Activated T-helper 2 cell treated with anti-CD3 and anti-CD28 coated beads, Interferon-gamma antibody, Interleukin-2, Interleukin-4, amounts not matched to agents 10 μg/mL and 5 μg/mL and 100 μg/mL, durations not matched to agents 14 hours and 24 hours and 36 hours (primary cell): ENCODE measurements at regions not wholly inside any gene's neighbourhood (a gene's known extent, or its start where the extent isn't known, plus 50 kb on each side); places are given as distances from the start of the nearest gene placed in this dataset.

Source experiments
- DNase-seq: peaks from one replicate; pipeline ENCODE4 v3.0.0; 2021; ENCODE audit warnings: low spot score
- H3K27ac Mint-ChIP-seq: one replicate; pipeline ENCODE4 v1.8.0; 2021; ENCODE audit warnings: mixed read lengths
- H3K27me3 Mint-ChIP-seq: one replicate; pipeline ENCODE4 v1.8.0; 2021; ENCODE audit warnings: low read depth, mixed read lengths
- H3K36me3 Mint-ChIP-seq: one replicate; pipeline ENCODE4 v1.8.0; 2021; ENCODE audit warnings: low read depth, mixed read lengths
- H3K4me1 Mint-ChIP-seq: one replicate; pipeline ENCODE4 v1.8.0; 2021; ENCODE audit warnings: low read depth, mixed read lengths
- H3K4me3 Mint-ChIP-seq: one replicate; pipeline ENCODE4 v1.8.0; 2021; ENCODE audit warnings: low read depth, mild to moderate bottlenecking, moderate library complexity, mixed read lengths
- H3K9me3 Mint-ChIP-seq: one replicate; pipeline ENCODE4 v1.8.0; 2021; ENCODE audit warnings: mixed read lengths
- intact Hi-C: fragments of 100-400 bp; cut with micrococcal nuclease; formaldehyde crosslinking; loops from one replicate; pipeline ENCODE4 v1.15.1; 2023

GRCh38 chr14:75361041-75361440, 66.8 kb upstream of the JDP2 start:
- peaks cover 16% of the 10 kb centered on the region for H3K27me3 Mint-ChIP-seq
- H3K4me1 Mint-ChIP-seq = no peaks in the 10 kb centered on the region
- H3K4me3 Mint-ChIP-seq = no peak overlapping the region
- DNase-seq = no peak
- H3K27ac Mint-ChIP-seq = no peak overlapping the region
- no peaks in the 10 kb centered on the region for H3K36me3 Mint-ChIP-seq
- intact Hi-C loops = no loop called here
- no peaks in the 10 kb centered on the region for H3K9me3 Mint-ChIP-seq

DNA sequence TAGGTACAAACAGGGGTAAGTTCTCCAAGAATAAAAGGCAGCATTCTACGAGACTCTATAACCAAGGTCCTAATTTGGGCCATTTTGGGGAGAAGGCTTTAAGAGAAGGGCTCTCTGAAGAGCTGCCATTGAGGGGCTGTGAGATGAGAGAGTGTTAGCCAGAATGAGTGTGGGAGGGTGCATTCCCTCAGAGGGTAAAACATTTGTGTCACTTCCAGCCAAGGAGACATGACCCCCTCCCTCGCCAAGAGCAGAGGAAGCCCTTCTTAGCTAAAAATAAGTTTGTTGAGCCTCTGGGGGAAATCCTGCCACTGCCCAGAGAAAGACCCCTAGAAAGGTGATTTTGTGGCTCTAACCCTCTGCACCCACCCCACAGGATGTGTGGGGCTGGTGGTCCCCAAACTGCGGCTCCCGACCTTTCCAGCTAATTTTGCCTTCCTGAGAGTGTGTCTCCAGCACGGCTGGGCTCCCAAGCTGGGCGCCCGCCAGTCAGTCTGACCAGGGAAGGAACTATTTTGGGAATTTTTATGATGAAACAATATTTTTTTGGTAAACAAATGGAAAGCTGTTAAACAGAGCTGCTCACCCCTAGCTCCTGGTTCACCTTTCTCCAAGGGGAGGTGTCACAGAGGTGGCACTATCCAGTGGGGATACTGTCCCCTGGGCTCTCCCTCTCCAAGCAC, 65.9 kb upstream of the JDP2 start:
- H3K4me1 Mint-ChIP-seq = no peaks in the 10 kb centered on the region
- no peak for DNase-seq
- no peak overlapping the region for H3K4me3 Mint-ChIP-seq
- H3K9me3 Mint-ChIP-seq = no peaks in the 10 kb centered on the region
- H3K27ac Mint-ChIP-seq = no peak overlapping the region
- H3K36me3 Mint-ChIP-seq = no peaks in the 10 kb centered on the region
- H3K27me3 Mint-ChIP-seq = peaks cover 16% of the 10 kb centered on the region
- intact Hi-C loops = no loop called here

- no peak overlapping the region for H3K27ac Mint-ChIP-seq
Observed at GRCh38 chr14:75363130-75363529, 64.7 kb upstream of the JDP2 start.

DNA sequence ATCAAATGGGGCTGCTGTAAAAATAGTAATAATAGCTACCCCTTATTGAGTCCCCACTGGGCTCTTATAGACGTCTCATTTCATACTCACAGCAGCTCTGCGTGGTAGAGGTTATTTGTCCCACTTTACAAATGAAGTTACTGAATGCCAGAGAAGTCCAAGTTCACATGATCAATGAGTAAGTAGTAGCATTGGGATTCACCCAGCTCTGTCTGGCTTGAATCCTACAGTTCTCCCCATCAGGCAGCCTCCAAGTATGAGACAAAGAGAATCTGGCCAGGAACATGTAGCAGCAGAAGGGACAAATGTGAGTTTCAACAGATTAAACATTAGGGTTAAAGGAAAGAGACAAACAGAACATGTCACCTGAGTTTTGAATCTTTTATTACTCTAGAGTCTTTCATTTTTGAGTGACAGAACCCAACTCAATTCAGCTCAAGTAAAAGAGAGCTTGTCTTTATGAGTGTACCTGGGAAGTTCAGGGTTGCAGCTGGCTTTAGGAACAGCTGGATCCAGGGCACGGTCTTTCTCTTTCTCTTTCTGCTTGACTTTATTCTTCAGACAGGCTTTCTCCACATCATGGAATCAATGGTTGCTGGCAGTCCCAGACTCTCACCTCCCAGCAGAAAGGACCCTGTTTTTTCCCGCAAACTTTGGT, 64.1 kb upstream of the JDP2 start:
- no peaks in the 10 kb centered on the region for H3K9me3 Mint-ChIP-seq
- no peak for DNase-seq
- H3K4me3 Mint-ChIP-seq = no peak overlapping the region
- H3K27me3 Mint-ChIP-seq = peaks cover 19% of the 10 kb centered on the region
- intact Hi-C loops = no loop called here
- no peaks in the 10 kb centered on the region for H3K36me3 Mint-ChIP-seq
- H3K27ac Mint-ChIP-seq = no peak overlapping the region
- H3K4me1 Mint-ChIP-seq = no peaks in the 10 kb centered on the region

More at GRCh38 chr14:75363130-75363529, 64.7 kb upstream of the JDP2 start:
- H3K4me1 Mint-ChIP-seq = no peaks in the 10 kb centered on the region
- intact Hi-C loops = no loop called here
- no peak for DNase-seq
- peaks cover 19% of the 10 kb centered on the region for H3K27me3 Mint-ChIP-seq
- H3K36me3 Mint-ChIP-seq = no peaks in the 10 kb centered on the region
- no peaks in the 10 kb centered on the region for H3K9me3 Mint-ChIP-seq
- H3K4me3 Mint-ChIP-seq = no peak overlapping the region

- intact Hi-C loops = no loop called here
- Mint-ChIP-seq H3K27me3 (peaks cover 21% of the 10 kb centered on the region), H3K27ac (no peak overlapping the region), H3K9me3 (no peaks in the 10 kb centered on the region), H3K36me3 (no peaks in the 10 kb centered on the region), H3K4me1 (no peaks in the 10 kb centered on the region), H3K4me3 (no peak overlapping the region)
- DNase-seq = no peak
Observed at GRCh38 chr14:75365116-75365515, 62.7 kb upstream of the JDP2 start.

DNA sequence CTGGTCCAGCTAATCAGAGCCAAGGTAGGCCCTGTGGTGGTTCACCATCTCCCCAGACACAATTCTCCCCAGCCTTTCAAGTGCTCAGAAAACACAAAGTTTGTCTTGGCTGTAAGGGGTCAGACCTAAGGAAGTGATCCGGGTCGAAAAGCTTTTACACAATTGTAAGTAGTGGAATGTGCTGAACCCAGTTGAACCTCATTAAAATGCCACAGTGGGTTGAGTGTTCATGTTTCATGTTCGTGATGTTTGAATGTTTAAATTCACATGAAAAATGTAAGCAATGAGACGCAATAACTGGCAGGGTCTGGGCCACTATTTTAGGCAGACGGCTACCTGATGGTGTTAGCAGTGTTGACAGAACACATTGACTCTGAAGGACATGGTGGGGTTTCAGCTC, 60.9 kb upstream of the JDP2 start:
- no peak for DNase-seq
- Mint-ChIP-seq H3K27ac (no peak overlapping the region), H3K4me3 (no peak overlapping the region), H3K4me1 (no peaks in the 10 kb centered on the region), H3K27me3 (peaks cover 26% of the 10 kb centered on the region), H3K9me3 (no peaks in the 10 kb centered on the region), H3K36me3 (no peaks in the 10 kb centered on the region)
- intact Hi-C loops = no loop called here

DNA sequence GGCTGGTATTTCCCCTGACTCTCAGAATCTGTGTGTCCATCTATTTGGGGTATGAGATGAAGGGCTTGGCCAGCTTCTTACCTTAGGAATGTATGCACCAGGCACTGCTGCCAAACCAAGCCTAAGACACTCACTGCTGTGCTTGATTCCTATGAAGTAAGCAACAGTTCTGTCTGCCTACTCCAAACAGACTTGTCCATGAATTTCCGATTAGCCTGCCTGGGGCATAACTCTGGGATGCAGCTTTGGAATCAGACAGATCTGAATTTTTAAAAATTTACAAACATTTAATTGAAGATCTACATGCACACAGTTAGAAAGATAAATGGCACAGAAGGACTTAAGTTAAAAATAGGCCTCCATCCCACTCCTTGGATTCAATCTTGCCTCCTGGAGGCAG, 59.5 kb upstream of the JDP2 start:
- intact Hi-C loops = no loop called here
- Mint-ChIP-seq H3K36me3 (no peaks in the 10 kb centered on the region), H3K27ac (no peak overlapping the region), H3K9me3 (no peaks in the 10 kb centered on the region), H3K4me1 (no peaks in the 10 kb centered on the region), H3K4me3 (no peak overlapping the region), H3K27me3 (peaks cover 32% of the 10 kb centered on the region)
- no peak for DNase-seq

DNA sequence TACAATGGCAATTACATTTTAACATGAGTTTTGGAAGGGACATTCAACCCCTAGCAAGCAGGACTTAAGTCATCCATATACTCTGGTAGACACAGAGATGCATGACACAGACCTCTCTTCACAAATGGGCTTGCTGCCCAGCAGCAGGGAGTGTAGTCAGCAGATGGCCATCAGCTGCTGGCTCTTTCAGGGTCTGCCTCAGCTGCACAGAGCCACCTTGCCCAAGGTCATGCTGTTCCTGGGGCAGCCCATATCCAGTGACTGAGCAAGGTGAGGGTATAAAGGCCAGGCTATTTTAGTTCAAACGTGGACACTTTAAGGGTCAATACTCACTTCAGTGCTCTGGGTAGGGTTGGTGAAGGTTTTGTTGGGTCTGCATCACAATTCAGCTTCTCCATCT, 58.3 kb upstream of the JDP2 start:
- no peak overlapping the region for H3K27ac Mint-ChIP-seq
- H3K27me3 Mint-ChIP-seq = peaks cover 26% of the 10 kb centered on the region
- H3K4me3 Mint-ChIP-seq = no peak overlapping the region
- H3K36me3 Mint-ChIP-seq = no peaks in the 10 kb centered on the region
- intact Hi-C loops = no loop called here
- H3K4me1 Mint-ChIP-seq = no peaks in the 10 kb centered on the region
- no peak for DNase-seq
- H3K9me3 Mint-ChIP-seq = no peaks in the 10 kb centered on the region

GRCh38 chr14:75370416-75371205, 57.2 kb upstream of the JDP2 start:
- intact Hi-C loops = no loop called here
- peaks cover 20% of the 10 kb centered on the region for H3K27me3 Mint-ChIP-seq
- no peaks in the 10 kb centered on the region for H3K9me3 Mint-ChIP-seq
- H3K4me3 Mint-ChIP-seq = no peak overlapping the region
- no peak for DNase-seq
- no peaks in the 10 kb centered on the region for H3K36me3 Mint-ChIP-seq
- H3K27ac Mint-ChIP-seq = no peak overlapping the region
- no peaks in the 10 kb centered on the region for H3K4me1 Mint-ChIP-seq

DNA sequence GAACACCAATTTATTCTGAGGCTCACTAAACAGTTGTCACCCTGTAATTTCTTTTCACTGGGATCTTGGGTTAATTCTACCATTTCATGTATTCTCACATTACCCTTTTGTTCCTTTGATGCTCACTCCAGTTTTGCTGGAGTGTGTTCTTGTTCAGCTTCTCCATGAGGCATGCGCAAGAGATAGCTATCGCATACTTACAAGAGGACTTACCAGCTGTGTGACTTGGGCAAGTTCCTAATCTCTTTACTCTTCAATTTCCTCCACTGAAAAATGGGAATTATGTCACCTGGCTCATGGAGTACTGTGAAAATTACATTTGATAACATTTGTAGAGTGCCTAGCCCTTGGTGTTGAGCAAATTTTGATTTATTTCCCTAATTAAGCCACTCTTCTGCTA, 56.5 kb upstream of the JDP2 start:
- H3K36me3 Mint-ChIP-seq = no peaks in the 10 kb centered on the region
- no peak overlapping the region for H3K4me3 Mint-ChIP-seq
- peaks cover 20% of the 10 kb centered on the region for H3K27me3 Mint-ChIP-seq
- H3K9me3 Mint-ChIP-seq = no peaks in the 10 kb centered on the region
- no peaks in the 10 kb centered on the region for H3K4me1 Mint-ChIP-seq
- no peak overlapping the region for H3K27ac Mint-ChIP-seq
- no peak for DNase-seq
- intact Hi-C loops = no loop called here

DNA sequence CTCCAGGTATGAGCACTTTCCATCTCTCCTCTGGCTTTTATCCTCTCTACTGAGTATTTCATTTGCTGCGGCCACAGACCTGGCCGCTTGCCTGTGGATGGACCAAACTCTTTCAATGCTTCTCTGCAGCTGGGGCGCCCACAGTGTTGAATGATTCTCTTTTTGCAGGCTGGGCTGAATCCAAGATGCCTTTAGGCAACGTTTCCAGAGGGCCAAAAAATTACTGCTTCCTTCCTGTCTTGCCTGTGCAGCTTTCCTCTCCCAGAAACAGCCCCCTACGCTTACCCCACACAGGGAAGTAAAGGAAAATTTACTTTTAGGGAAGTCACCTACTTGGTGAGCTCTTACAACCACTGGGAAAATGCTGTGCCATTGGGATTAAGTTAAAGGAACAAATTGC, 55.6 kb upstream of the JDP2 start:
- H3K27ac Mint-ChIP-seq = no peak overlapping the region
- no peaks in the 10 kb centered on the region for H3K36me3 Mint-ChIP-seq
- intact Hi-C loops = no loop called here
- DNase-seq = no peak
- H3K9me3 Mint-ChIP-seq = no peaks in the 10 kb centered on the region
- H3K4me1 Mint-ChIP-seq = no peaks in the 10 kb centered on the region
- peaks cover 18% of the 10 kb centered on the region for H3K27me3 Mint-ChIP-seq
- H3K4me3 Mint-ChIP-seq = no peak overlapping the region

DNA sequence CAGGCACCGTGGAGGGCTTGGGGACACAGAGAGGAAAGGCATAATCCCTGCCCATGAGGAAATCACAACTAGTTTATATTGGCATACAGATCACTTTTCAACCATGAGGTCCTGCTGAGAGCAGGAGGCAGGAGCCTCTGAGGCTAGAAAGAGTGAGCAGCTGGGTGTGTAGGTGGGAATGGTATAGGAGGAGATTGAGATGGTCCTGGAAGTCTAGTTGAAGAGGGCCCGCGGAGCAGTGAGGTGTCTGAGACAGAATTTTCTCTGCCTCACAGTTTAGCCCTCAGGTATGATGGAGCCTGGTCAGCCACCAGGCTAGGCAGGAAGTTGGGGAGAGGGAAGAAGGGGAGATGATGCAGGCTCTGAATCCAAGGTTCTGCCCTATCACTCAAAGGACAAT, 54.7 kb upstream of the JDP2 start:
- H3K27me3 Mint-ChIP-seq = peaks cover 16% of the 10 kb centered on the region
- no peaks in the 10 kb centered on the region for H3K4me1 Mint-ChIP-seq
- intact Hi-C loops = no loop called here
- H3K9me3 Mint-ChIP-seq = no peaks in the 10 kb centered on the region
- no peaks in the 10 kb centered on the region for H3K36me3 Mint-ChIP-seq
- H3K4me3 Mint-ChIP-seq = no peak overlapping the region
- no peak overlapping the region for H3K27ac Mint-ChIP-seq
- no peak for DNase-seq

DNA sequence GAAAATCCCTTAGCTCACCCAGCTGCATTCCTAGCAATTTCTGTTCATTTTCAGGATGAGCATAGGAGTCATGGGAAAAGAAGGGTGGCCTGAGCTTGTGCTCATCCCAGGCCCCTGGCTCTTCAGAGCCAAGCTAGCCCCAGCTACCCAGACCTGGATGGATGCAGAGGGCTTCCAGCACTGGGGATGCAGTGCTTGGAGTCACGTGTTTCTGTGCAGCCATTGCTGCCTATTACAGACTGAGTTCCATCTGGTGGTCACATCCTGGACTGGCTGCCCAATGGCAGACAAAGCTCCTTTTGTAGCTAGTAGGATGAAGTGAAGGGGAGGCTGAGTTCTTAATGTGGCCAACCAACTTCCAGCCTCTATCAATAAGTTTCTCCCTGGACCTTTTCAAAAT, 54.2 kb upstream of the JDP2 start:
- no peaks in the 10 kb centered on the region for H3K36me3 Mint-ChIP-seq
- H3K4me1 Mint-ChIP-seq = no peaks in the 10 kb centered on the region
- intact Hi-C loops = no loop called here
- no peak for DNase-seq
- H3K27ac Mint-ChIP-seq = no peak overlapping the region
- peaks cover 16% of the 10 kb centered on the region for H3K27me3 Mint-ChIP-seq
- no peak overlapping the region for H3K4me3 Mint-ChIP-seq
- no peaks in the 10 kb centered on the region for H3K9me3 Mint-ChIP-seq
